SK-N-SH treated with all-trans-retinoic acid at 6 μM for 48 hours (cell line): ENCODE measurements at regions not wholly inside any gene's neighbourhood (a gene's known extent, or its start where the extent isn't known, plus 50 kb on each side); places are given as distances from the start of the nearest gene placed in this dataset.

Source experiments
- ATAC-seq: fragments of 200-7000 bp; cut with Tn5 transposase; 3 replicates; pipeline ENCODE4 v1.9.1; 2020; ENCODE audit warnings: mild to moderate bottlenecking, moderate library complexity
- ARNTL ChIP-seq: fragments of 450-650 bp; formaldehyde crosslinking; IDR thresholded peaks from 2 replicates; pipeline ENCODE4 v1.5.0; 2020; ENCODE audit warnings: low read depth, mild to moderate bottlenecking, moderate library complexity, borderline replicate concordance
- BACH2 ChIP-seq: fragments of 250-450 bp; sonication (Bioruptor Pico); IDR thresholded peaks from 2 replicates; pipeline ENCODE4 v1.9.0; 2021; ENCODE audit warnings: mild to moderate bottlenecking, borderline replicate concordance
- CREB5 ChIP-seq: fragments of 250-450 bp; sonication (Bioruptor Pico); IDR thresholded peaks from 2 replicates; pipeline ENCODE4 v1.5.1; 2020; ENCODE audit warnings: low read depth, mild to moderate bottlenecking, moderate library complexity
- CSRNP3 ChIP-seq: fragments of 250-450 bp; sonication (Bioruptor Pico); IDR thresholded peaks from 2 replicates; pipeline ENCODE4 v1.5.1; 2021; ENCODE audit warnings: mild to moderate bottlenecking, moderate library complexity
- GLIS3 ChIP-seq: fragments of 250-450 bp; sonication (Bioruptor Pico); IDR thresholded peaks from 2 replicates; pipeline ENCODE4 v1.5.0; 2020; ENCODE audit warnings: mild to moderate bottlenecking, moderate library complexity
- ISL1 ChIP-seq: fragments of 250-450 bp; sonication (Bioruptor Pico); IDR thresholded peaks from 2 replicates; pipeline ENCODE4 v2.1.2; 2022; ENCODE audit warnings: mild to moderate bottlenecking, moderate library complexity
- OSR1 ChIP-seq: fragments of 250-450 bp; sonication (Bioruptor Pico); IDR thresholded peaks from 2 replicates; pipeline ENCODE4 v1.8.0; 2022; ENCODE audit warnings: moderate library complexity, mild to moderate bottlenecking, inconsistent platforms
- PATZ1 ChIP-seq: fragments of 250-450 bp; sonication (Bioruptor Pico); IDR thresholded peaks from 2 replicates; pipeline ENCODE4 v1.8.0; 2020; ENCODE audit warnings: mild to moderate bottlenecking, moderate library complexity, borderline replicate concordance
- POU6F1 ChIP-seq: fragments of 250-450 bp; sonication (Bioruptor Pico); IDR thresholded peaks from 2 replicates; pipeline ENCODE4 v1.8.0; 2021; ENCODE audit warnings: low read depth, mild to moderate bottlenecking, moderate library complexity, borderline replicate concordance
- PPARA ChIP-seq: fragments of 250-450 bp; sonication (Bioruptor Pico); IDR thresholded peaks from 2 replicates; pipeline ENCODE4 v1.5.0; 2020; ENCODE audit warnings: mild to moderate bottlenecking, borderline replicate concordance
- RARB ChIP-seq: fragments of 250-450 bp; sonication (Bioruptor Pico); IDR thresholded peaks from 2 replicates; pipeline ENCODE4 v1.8.0; 2021; ENCODE audit warnings: mild to moderate bottlenecking, moderate library complexity
- SNAI2 ChIP-seq: fragments of 250-450 bp; sonication (Bioruptor Pico); IDR thresholded peaks from 2 replicates; pipeline ENCODE4 v1.5.0; 2020; ENCODE audit warnings: mild to moderate bottlenecking, moderate library complexity
- TCF4 ChIP-seq: fragments of 250-450 bp; sonication (Bioruptor Pico); IDR thresholded peaks from 2 replicates; pipeline ENCODE4 v1.8.0; 2021; ENCODE audit warnings: mild to moderate bottlenecking, moderate library complexity, borderline replicate concordance
- TOX ChIP-seq: fragments of 250-450 bp; sonication (Bioruptor Pico); IDR thresholded peaks from 2 replicates; pipeline ENCODE4 v1.8.0; 2021; ENCODE audit warnings: mild to moderate bottlenecking, moderate library complexity, borderline replicate concordance
- TSHZ2 ChIP-seq: fragments of 250-450 bp; sonication (Bioruptor Pico); IDR thresholded peaks from 2 replicates; pipeline ENCODE4 v1.5.0; 2020; ENCODE audit warnings: mild to moderate bottlenecking, moderate library complexity
- ZC3H10 ChIP-seq: fragments of 250-450 bp; sonication (Bioruptor Pico); IDR thresholded peaks from 2 replicates; pipeline ENCODE4 v1.5.1; 2021; ENCODE audit warnings: mild to moderate bottlenecking, moderate library complexity
- ZFP3 ChIP-seq: fragments of 250-450 bp; sonication (Bioruptor Pico); IDR thresholded peaks from 2 replicates; pipeline ENCODE4 v1.5.0; 2020; ENCODE audit warnings: mild to moderate bottlenecking, moderate library complexity
- ZFP30 ChIP-seq: fragments of 450-650 bp; formaldehyde crosslinking; IDR thresholded peaks from 2 replicates; pipeline ENCODE4 v1.5.0; 2022; ENCODE audit warnings: mild to moderate bottlenecking, moderate library complexity
- ZNF565 ChIP-seq: fragments of 450-650 bp; formaldehyde crosslinking; conservative IDR thresholded peaks from 2 replicates; pipeline ENCODE4 v1.5.0; 2020; ENCODE audit warnings: low read depth, mild to moderate bottlenecking, moderate library complexity
- ZNF70 ChIP-seq: fragments of 450-650 bp; formaldehyde crosslinking; IDR thresholded peaks from 2 replicates; pipeline ENCODE4 v1.5.0; 2020; ENCODE audit warnings: mild to moderate bottlenecking, moderate library complexity
- ZNF8 ChIP-seq: fragments of 450-650 bp; formaldehyde crosslinking; IDR thresholded peaks from 2 replicates; pipeline ENCODE4 v1.5.0; 2020; ENCODE audit warnings: mild to moderate bottlenecking, moderate library complexity

GRCh38 chr11:35076201-35077100 is 62.5 kb upstream of the CD44 start (continued):
- TF ChIP-seq TSHZ2 (CRISPR knock-in tag) (no peak), BACH2 (no peak), ZFP3 (CRISPR knock-in tag) (no peak), ARNTL (CRISPR knock-in tag) (no peak), TOX (CRISPR knock-in tag) (no peak), TCF4 (CRISPR knock-in tag) (no peak), ZC3H10 (CRISPR knock-in tag) (no peak), CREB5 (CRISPR knock-in tag) (no peak), ISL1 (CRISPR knock-in tag) (no peak), OSR1 (no peak)
- TF ChIP-seq, all 23 proteins: peak for 0

GRCh38 chr11:35077709-35078469 is 61.1 kb upstream of the CD44 start:
- ATAC-seq, result no peak
- TF ChIP-seq CREB5 (CRISPR knock-in tag) (no peak), PPARA (CRISPR knock-in tag) (no peak), POU6F1 (CRISPR knock-in tag) (no peak), SNAI2 (CRISPR knock-in tag) (no peak), RARB (CRISPR knock-in tag) (no peak), CSRNP3 (CRISPR knock-in tag) (no peak), GLIS3 (CRISPR knock-in tag) (no peak), ZFP30 (CRISPR knock-in tag) (no peak), TOX (CRISPR knock-in tag) (no peak), TSHZ2 (CRISPR knock-in tag) (no peak), ISL1 (CRISPR knock-in tag) (no peak), BACH2 (no peak), ARNTL (CRISPR knock-in tag) (no peak), ZC3H10 (CRISPR knock-in tag) (no peak), TCF4 (CRISPR knock-in tag) (no peak), ZNF70 (CRISPR knock-in tag) (no peak), OSR1 (no peak), ZNF8 (CRISPR knock-in tag) (no peak), PATZ1 (no peak), ZNF565 (CRISPR knock-in tag) (no peak)
